HG03460 (cell line): ENCODE measurements at regions not wholly inside any gene's neighbourhood (a gene's known extent, or its start where the extent isn't known, plus 50 kb on each side); places are given as distances from the start of the nearest gene placed in this dataset.
"Not testable (repeated sequence)": the region's sequence is repeated elsewhere in the genome, so short reads cannot be mapped to it uniquely, and the experiment has no call there.

Source experiments
- ATAC-seq: cut with Tn5 transposase; IDR thresholded peaks from one replicate; pipeline ENCODE4 v1.9.1; 2021; ENCODE audit not compliant: unreplicated experiment

DNA sequence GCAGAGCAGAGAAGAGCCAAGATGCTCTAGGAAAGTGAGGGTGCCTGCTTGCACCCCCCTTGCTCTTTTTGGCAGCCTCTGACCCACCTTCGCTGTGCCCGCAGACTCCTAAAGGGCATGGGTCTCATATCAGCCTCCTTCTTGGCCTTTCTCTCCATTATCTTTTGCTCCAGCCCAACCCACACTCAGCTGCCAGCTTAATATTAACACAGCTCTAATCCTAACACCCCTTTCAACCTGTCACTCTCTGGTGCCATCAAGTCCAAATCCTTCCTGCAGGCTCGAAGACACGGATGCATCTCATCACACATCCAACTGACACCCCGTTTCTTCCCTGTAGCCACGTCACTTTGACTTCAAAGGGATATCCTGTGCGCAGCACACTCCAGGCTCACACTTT, 171.6 kb upstream of the AUTS2 start:
- no peak for ATAC-seq

DNA sequence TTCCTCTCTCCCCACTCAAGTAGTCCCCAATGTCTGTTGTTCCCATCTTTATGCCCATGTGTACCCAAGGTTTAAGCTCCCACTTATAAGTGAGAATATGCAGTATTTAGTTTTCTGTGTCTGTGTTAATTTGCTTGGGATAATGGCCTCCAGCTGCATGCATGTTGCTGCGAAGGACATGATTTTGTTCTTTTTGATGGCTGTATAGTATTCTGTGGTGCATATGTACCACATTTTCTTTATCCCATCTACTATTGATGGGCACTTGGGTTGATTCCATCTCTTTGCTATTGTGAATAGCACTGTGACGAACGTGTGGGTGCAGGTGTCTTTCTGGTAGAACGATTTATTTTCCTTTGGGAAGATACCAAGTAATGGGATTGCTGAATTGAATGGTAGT, 170.2 kb upstream of the AUTS2 start:
- ATAC-seq = no peak

DNA sequence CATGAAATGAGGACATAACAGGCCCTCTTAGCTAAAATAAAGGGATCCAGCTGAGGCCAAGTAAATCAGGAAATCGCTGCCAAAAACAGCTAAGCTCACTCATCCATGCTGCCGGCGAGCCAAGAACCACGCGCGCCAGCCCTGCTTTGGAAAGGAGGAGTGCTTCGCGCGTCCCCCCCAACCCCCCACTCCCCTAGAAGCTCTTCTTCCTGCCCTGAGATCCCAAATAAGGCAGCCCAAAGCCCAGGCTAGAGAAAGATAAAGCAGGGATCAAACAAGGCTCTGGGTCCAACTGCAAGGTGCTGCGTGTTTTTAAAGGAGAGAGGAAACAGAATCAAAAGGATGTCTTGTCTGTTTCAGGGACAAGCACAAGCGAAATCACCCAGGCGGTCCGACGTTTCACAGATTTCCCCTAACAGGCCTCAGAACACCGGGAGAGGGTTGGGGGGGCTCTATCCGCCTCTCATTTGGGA, 168.3 kb upstream of the AUTS2 start:
- ATAC-seq = no peak

DNA sequence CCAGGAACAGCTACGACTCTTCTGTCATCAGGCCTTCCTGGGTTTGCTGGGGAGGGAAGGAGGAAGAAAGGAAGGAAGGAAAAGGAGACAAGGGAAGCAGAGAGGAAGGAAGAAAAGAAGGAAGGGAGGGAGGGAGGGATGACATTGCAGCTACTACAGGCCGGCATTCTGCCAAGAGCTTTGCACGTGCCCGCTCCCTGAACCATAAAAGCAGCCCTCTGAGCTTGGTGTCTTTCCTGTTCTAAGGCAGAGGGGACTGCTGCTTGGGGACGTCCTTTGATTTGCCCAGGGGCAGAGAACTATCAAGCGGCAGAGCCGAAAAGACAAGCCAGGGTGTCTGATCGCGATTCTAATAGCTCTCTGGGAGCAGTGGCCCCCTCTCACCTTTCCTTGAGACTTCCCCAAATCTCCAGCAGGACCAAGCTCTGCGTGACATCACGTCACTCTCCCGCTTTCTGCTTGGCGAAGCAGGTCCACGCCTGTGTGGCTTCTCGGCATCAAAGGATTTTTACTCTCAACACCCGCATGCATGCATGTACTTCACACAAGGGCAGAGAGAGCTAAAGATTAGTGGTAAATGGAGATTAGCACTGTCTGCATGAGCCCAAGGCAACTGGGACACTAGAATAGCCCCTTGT, 167.8 kb upstream of the AUTS2 start:
- no peak for ATAC-seq

DNA sequence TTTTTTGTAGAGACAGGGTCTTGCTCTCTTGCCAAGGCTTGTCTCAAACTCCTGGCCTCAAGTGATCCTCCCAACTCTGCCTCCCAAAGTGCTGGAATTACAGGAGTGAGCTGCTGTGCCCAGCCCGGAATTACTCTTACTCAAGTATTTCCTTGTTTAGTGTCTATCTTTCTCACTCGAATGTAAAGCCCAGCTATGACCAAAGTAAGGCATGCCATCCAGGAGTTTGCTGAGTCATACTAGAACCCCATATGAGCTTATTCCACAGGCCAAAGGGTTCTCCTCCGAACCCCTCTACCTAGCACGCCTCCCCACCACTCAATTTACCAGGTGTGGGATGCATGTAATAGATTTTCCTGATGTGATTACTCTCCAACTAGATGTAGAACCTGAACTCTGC, 166.6 kb upstream of the AUTS2 start:
- no peak for ATAC-seq

DNA sequence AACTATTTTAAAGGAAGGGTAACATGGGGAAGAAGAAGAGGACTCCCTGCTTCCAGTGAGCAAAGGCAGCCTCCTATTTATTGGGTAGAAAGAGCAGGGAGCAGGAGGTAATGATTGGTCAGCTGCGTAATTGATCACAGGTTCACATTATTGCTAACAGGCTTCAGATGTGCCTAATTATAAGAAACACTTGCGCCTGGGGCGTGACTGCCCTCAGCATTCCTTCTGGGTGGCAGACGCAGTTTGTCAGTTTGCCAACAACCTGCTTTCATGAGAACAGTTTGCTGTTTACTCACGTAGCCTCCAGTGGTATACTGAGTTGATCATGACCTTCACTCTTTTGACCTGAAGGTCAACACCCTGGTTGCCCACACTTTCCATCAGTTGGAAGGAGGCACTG, 166.0 kb upstream of the AUTS2 start:
- not testable (repeated sequence) for ATAC-seq

DNA sequence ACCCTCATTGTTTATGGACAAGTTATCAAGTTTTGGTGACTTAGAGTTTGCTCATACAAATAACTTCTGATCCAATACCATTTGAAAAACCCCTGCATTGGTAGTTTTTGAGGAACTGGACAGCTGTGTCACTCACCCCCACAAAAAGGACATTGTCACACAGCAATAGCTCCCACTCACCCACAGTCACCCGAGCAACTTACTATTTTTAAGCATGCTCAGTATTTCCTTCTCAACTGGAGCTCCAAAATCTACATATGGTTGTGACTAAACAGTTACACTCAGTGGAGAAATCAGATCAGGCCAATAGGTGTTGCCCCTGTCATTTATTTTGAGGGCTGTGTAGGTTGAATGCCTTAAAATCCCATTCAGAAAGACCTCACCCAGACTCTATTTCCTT, 165.2 kb upstream of the AUTS2 start:
- no peak for ATAC-seq

DNA sequence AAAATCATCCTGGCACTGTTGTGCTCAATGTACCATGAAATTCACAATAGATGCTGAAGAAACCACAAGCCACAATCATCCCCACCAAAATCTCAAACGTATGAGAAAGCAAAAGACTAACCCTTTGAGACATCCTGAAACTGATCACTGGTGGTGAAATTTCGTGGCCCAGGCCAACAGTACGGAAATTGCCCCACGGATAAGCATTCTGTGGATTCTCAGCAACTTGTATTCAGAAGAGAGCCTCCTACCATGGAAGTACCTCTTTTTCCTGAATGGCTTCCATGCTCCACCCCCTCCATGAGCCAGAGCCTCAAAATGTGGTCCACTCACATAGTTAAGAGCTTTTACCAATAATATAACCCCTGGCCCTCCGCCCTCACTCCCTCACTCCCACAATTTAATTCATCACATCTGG, 163.9 kb upstream of the AUTS2 start:
- no peak for ATAC-seq

DNA sequence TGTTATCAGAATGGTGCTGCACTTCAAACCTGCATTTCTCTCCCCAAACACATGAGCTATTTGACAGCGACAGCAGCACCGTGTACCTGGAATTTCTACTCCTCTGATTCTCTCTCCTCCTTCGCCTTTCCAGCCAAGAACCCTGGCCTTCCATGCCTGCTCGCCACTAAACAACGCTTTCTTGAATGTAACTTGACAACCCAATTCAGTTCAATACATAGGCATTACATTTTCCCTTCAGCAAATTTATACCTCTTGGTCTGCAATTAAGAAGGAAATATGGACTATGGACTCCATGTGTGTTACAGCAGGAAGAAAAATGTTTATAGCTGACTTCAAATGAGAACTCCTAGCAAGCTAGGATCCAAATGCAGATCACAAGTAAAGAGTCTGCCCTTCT, 162.6 kb upstream of the AUTS2 start:
- ATAC-seq = no peak

DNA sequence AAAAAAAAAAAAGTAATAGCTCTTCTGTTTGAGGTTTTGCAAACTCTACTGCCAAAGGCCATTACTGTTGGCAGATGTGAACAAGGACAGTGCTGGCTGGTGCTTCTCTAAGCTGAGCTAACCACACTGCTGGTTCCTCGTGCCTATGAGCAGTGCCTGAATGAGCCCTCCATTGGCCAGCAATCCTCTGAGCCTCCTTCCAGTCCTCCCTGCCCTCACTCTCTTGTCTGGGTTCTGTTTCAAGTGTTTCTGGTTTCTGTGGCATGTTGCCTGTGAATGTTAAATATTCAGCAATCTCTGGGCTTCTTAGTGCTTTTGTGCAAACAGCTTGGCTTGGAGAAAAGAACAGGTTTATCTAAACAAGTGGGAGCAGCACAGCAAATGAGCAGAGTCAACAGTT, 161.3 kb upstream of the AUTS2 start:
- ATAC-seq = no peak

DNA sequence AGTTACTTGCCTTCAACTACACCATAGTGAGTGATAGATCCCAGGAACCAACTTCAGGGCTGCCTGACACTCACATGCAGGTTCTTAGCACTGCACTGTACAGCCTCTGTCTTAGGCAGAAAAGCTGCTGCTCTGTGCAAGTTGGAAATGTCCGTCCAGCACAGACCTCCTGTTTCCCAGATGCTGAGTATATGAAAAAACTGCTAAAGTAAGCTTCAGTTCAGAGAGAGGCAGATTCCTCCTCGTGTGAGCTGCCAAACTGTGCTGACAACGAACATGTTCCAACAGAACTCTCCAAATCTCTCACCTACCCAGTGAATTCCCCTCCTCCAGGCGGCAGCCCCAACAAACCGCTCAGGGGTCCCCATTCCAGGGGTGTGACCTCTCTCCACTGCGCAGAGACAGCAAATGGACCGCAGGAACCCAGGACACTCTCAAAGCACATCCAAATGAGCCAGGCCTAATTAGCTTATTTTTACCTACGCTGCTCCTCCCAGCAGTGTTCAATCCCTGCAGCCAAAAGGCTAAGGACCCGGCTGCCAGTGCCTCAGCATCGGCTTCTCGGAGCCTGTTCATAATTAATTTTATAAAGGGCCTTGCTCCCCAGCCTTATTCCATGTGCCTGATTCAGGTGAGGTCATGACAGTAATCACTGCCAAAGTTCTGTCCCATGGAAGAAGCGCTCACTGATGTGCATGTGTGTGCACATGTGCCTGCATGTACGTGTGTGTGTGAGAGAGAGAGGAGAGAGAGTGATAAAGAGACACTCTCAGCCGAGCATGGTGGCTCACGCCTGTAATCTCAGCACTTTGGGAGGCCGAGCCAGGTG, 159.5 kb upstream of the AUTS2 start:
- no peak for ATAC-seq

DNA sequence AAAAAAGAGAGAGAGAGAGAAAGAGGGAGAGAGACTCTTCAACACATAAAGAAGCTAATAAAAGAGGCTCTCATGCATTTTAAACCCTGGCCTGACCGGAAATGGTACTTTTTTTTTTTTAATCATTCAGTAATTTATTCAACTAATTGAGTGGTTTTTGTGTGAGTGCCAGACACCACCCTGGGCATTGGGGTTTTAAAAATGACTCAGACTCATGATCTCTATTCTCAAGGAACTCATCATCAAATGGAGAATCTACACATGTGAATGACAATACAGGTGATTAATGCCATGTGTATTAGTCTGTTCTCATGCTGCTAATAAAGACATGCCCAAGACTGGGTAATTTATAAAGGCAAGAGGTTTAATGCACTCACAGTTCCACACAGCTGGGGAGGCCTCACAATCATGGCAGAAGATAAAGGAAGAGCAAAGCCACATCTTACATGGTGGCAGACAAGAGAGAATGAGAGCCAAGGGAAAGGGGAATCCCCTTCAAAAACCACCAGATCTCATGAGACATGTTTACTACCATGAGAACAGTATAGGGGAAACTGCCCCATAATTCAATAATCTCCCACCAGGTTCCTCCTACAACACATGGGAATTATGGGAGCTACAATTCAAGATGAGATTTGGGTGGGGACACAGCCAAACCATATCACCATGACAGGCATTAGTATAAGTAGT, 158.5 kb upstream of the AUTS2 start:
- ATAC-seq = no peak

DNA sequence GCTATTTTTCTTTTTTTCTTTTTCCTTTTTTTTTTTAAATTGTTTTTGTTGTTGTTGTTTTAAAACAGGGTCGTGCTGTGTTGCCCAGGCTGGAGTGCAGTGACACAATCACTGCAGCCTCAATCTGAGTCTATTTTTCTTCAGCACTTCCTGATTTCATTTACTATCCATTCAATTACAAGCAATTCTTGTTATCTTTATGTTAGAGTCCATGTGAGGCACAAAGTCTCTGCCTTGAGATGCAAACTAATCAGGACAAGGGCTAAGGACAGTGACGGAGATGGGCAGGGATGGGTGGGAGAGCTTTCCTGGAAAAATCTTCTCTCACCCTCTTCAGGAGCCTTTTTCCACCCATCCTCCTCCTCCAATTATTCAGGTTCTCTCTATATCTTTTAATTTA, 157.3 kb upstream of the AUTS2 start:
- ATAC-seq = no peak

DNA sequence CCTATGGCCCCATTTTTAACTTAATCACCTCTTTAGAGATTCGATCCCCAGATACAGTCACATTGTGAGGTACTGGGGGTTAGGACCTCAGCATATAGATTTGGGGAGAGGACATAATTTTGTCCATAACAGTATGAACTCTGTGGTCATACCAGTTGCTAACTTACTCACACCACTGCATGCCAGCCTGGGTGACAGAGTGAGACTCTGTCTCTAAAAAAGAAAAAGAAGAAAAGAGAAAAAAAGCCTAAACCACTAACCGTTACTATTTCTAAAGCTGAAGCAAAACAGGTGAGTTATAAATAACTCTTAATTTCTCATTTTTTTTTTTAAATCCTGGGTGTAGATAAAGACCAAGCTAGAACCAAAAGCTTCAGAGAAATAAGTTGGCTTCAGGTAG, 155.1 kb upstream of the AUTS2 start:
- ATAC-seq = no peak

DNA sequence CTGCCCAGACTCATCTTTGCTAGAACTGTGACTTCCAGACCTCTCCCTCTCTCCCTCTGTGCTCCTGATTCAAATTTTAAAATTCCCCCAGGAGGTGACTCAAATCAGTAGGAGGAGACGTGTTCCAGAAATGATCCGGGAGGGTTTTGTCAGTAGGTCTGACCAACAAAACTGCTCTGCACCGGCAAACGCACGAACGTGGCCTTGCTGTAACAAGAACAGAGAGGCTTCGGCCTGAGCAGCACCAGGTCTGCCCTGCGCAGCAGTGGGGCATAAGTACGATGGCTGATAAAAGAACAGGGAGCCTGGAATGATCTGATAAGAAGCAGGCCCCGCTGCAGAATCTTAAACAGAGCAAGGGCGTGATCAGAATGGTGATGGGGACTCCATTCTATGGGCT, 152.7 kb upstream of the AUTS2 start:
- ATAC-seq = no peak

DNA sequence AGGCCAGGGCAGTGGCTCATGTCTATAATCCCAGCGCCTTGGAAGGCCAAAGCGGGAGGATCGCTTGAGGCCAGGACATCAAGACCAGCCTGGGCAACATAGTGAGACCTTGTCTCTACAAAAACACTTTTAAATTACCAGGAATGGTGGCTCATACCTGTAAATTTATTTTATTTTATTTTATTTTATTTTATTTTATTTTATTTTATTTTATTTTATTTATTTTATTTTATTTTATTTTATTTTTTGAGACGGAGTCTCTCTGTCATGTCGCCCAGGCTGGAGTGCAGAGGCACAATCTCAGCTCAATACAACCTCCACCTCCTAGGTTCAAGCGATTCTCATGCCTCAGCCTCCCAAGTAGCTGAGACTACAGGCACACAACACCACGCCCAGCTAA, 152.1 kb upstream of the AUTS2 start:
- ATAC-seq = not testable (repeated sequence)

DNA sequence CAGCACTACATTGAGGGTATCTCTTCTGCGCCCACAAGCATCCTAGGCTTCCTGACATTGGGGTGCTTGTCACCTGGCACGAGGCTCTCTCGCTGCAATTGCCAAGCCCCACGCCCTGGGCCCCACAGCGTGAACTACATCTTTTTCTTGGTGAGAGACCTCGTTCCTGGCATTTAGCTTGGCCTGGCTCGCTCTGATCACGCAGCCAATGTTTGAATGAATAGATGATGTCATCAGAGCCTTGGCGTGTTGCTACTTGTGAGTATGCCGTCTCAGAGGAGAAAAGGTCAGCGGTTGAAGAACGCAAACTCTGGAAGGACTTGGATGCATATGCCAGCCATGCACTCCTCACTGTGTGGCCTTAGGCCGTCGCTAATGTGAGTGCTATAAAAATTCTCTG, 150.2 kb upstream of the AUTS2 start:
- ATAC-seq = no peak

DNA sequence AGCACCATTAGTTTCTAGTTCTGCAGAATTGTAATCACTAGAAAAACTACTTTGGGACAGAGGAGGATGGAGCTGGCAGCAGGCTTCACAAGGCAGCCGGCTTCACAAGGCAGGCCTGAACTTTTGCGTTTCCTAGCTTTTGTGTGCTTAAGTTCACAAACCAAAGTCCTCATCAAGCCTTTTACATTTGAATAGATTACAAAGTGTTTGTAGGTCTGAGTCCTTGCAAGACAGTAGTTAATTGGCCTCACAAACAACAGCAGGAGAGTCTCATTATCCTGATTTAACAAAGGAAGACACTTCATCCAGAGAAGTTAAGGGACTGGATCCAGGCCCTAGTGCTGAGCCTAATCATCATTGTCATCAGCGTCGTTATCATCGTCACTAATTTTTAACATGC, 147.8 kb upstream of the AUTS2 start:
- no peak for ATAC-seq

DNA sequence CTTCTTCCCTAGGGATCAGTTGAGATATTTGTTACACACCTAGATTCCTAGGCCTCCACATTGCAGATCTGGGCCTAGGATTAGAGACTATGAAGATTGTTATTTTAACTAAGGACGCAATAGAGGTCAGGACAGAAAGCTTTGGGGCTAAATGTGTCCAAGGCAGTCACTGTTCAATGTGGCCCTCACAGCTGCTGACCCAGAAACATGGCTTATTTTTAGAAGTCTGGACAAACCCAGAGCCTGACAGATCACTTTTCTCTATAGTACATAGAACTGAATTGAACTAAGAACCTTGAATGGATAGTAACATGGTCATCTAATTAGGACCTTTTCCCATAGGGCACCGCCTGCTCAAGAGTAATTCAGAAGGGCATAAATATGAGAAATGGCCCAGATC, 146.6 kb upstream of the AUTS2 start:
- ATAC-seq = no peak

DNA sequence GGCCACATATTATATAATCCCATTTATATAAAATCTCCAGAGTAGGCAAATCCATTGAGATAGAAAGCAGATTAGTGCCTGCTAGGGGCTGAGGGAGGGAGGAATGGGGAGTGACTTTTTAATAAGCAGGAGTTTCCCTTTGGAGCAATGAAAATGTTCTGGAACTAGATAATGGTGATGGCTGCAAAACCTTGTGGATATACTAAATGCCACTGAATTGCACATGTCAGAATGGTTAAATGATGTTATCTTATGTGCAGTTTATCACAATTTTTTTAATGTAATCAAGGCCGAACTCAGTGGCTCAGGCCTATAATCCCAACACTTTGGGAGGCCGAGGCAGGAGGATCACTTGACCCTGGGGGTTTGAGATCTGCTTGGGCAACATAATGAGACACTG, 145.5 kb upstream of the AUTS2 start:
- ATAC-seq = no peak

DNA sequence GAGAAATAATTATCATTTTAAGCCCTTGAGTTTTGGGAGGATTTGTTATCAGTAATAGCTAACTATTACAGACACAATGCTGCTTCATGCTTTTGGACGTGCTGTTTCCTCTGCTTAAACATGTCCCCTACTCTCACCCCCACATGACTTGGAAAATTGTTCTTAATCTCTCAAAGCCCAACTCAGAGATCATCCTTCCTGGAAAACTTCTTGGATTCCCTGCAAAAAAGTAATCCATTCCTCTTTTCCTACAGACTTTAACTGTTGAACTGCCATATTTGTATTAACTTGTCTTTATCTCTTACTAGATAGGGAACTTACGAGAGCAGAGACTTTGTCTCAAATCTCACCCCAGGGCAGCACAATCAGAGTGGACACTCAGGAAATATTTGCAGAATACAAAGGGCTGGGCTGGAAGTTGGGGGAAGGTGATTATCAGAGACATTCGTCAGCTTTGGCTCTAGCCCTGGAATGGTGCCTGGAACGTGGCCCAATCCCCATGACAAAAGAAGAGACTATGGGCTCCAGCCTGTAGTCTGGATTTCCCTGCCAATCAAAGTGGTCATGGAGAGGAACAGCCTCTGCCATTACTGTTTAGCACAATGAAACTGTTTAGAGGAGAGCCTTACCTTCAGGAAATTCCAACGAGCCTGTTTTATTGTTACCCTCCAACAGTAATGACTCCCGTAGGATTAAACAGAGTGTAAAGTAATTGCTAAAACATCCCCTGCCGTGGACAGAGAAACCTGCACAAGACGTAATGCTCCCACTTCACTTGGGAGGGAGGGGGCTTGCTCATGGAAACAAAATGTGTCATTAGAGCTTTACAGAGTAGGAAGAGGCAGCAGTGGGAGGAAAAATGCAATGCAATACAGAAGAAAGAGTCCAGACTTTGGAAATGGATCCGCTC, 140.4 kb upstream of the AUTS2 start:
- no peak for ATAC-seq
